CD1c-positive myeloid dendritic cell (primary cell): ENCODE measurements at regions not wholly inside any gene's neighbourhood (a gene's known extent, or its start where the extent isn't known, plus 50 kb on each side); places are given as distances from the start of the nearest gene placed in this dataset.
"Not testable (repeated sequence)": the region's sequence is repeated elsewhere in the genome, so short reads cannot be mapped to it uniquely, and the experiment has no call there.

Experiments
- DNase-seq: peaks from one replicate; pipeline ENCODE4 v3.0.0-alpha.2; 2016; ENCODE audit errors: extremely low spot score

- no peak for DNase-seq
Measured at GRCh38 chr11:29061452-29061851, 953.3 kb downstream of the METTL15 start.

GRCh38 chr11:29056487-29056886, 948.3 kb downstream of the METTL15 start:
- not testable (repeated sequence) for DNase-seq

GRCh38 chr11:29051935-29052334, 943.7 kb downstream of the METTL15 start:
- no peak for DNase-seq

- not testable (repeated sequence) for DNase-seq
Measured at GRCh38 chr11:29050962-29051361, 942.8 kb downstream of the METTL15 start.

- no peak for DNase-seq
Measured at GRCh38 chr11:29040489-29040888, 932.3 kb downstream of the METTL15 start.

- no peak for DNase-seq
Measured at GRCh38 chr11:29032384-29033149, 924.4 kb downstream of the METTL15 start.

GRCh38 chr11:29029452-29029851, 921.3 kb downstream of the METTL15 start:
- DNase-seq: no peak

GRCh38 chr11:29027436-29027835, 919.2 kb downstream of the METTL15 start:
- no peak for DNase-seq

- DNase-seq: no peak
Measured at GRCh38 chr11:29026286-29026685, 918.1 kb downstream of the METTL15 start.

- no peak for DNase-seq
Measured at GRCh38 chr11:29025001-29025400, 916.8 kb downstream of the METTL15 start.

- no peak for DNase-seq
Measured at GRCh38 chr11:29024386-29024785, 916.2 kb downstream of the METTL15 start.

GRCh38 chr11:29023761-29024160, 915.6 kb downstream of the METTL15 start:
- no peak for DNase-seq

GRCh38 chr11:29022676-29023075, 914.5 kb downstream of the METTL15 start:
- DNase-seq: no peak

GRCh38 chr11:29019960-29020683, 911.9 kb downstream of the METTL15 start:
- no peak for DNase-seq

- DNase-seq: no peak
Measured at GRCh38 chr11:29018631-29019030, 910.4 kb downstream of the METTL15 start.

- DNase-seq: no peak
Measured at GRCh38 chr11:29017941-29018340, 909.8 kb downstream of the METTL15 start.

GRCh38 chr11:29012507-29012906, 904.3 kb downstream of the METTL15 start:
- DNase-seq: no peak

- no peak for DNase-seq
Measured at GRCh38 chr11:29009426-29009825, 901.2 kb downstream of the METTL15 start.

GRCh38 chr11:29008481-29008880, 900.3 kb downstream of the METTL15 start:
- no peak for DNase-seq

- no peak for DNase-seq
Measured at GRCh38 chr11:29006668-29007067, 898.5 kb downstream of the METTL15 start.

- DNase-seq: no peak
Measured at GRCh38 chr11:29005401-29005980, 897.3 kb downstream of the METTL15 start.

GRCh38 chr11:29002816-29003215, 894.6 kb downstream of the METTL15 start:
- DNase-seq: no peak

GRCh38 chr11:28999620-29000019, 891.4 kb downstream of the METTL15 start:
- DNase-seq: no peak
